Umbilical cord (tissue), 1 donor: ENCODE measurements at regions not wholly inside any gene's neighbourhood (a gene's known extent, or its start where the extent isn't known, plus 50 kb on each side); places are given as distances from the start of the nearest gene placed in this dataset.
"Not testable (repeated sequence)": the region's sequence is repeated elsewhere in the genome, so short reads cannot be mapped to it uniquely, and the experiment has no call there.

Experiments used
- DNase-seq: peaks from one replicate; pipeline ENCODE4 v3.0.0-alpha.2; 2015; ENCODE audit warnings: low spot score

- DNase-seq, result no peak
Measured at GRCh38 chr12:63508543-63508942, 159.8 kb downstream of the DPY19L2 start.

GRCh38 chr12:63499567-63499966 lies 168.7 kb downstream of the DPY19L2 start:
- no peak for DNase-seq

GRCh38 chr12:63498239-63498638 lies 170.1 kb downstream of the DPY19L2 start:
- DNase-seq, result no peak

GRCh38 chr12:63496654-63497053 lies 171.6 kb downstream of the DPY19L2 start:
- DNase-seq, result no peak

GRCh38 chr12:63495974-63496373 lies 172.3 kb downstream of the DPY19L2 start:
- DNase-seq, result no peak

GRCh38 chr12:63493357-63493756 lies 174.9 kb downstream of the DPY19L2 start:
- not testable (repeated sequence) for DNase-seq

- DNase-seq, result no peak
Measured at GRCh38 chr12:63480186-63480585, 188.1 kb downstream of the DPY19L2 start.

- no peak for DNase-seq
Measured at GRCh38 chr12:63470161-63470560, 198.1 kb downstream of the DPY19L2 start.

GRCh38 chr12:63467951-63468350 lies 200.3 kb downstream of the DPY19L2 start:
- DNase-seq, result no peak

GRCh38 chr12:63457857-63458256 lies 210.4 kb downstream of the DPY19L2 start:
- no peak for DNase-seq

- no peak for DNase-seq
Measured at GRCh38 chr12:63457428-63457827, 210.9 kb downstream of the DPY19L2 start.

- no peak for DNase-seq
Measured at GRCh38 chr12:63450816-63451215, 217.5 kb downstream of the DPY19L2 start.

- DNase-seq, result no peak
Measured at GRCh38 chr12:63450334-63450733, 218.0 kb downstream of the DPY19L2 start.

GRCh38 chr12:63445224-63445880 lies 222.9 kb downstream of the DPY19L2 start:
- no peak for DNase-seq

- no peak for DNase-seq
Measured at GRCh38 chr12:63440048-63440447, 228.2 kb downstream of the DPY19L2 start.

GRCh38 chr12:63434384-63434783 lies 233.9 kb downstream of the DPY19L2 start:
- DNase-seq, result not testable (repeated sequence)

GRCh38 chr12:63427969-63428368 lies 240.3 kb downstream of the DPY19L2 start:
- DNase-seq, result not testable (repeated sequence)

GRCh38 chr12:63427029-63427428 lies 241.3 kb downstream of the DPY19L2 start:
- not testable (repeated sequence) for DNase-seq

GRCh38 chr12:63424671-63425070 lies 243.6 kb downstream of the DPY19L2 start:
- no peak for DNase-seq

GRCh38 chr12:63423839-63424238 lies 244.5 kb downstream of the DPY19L2 start:
- DNase-seq, result no peak

GRCh38 chr12:63420206-63420644 lies 248.1 kb downstream of the DPY19L2 start:
- no peak for DNase-seq

- no peak for DNase-seq
Measured at GRCh38 chr12:63419154-63419553, 249.1 kb downstream of the DPY19L2 start.

- no peak for DNase-seq
Measured at GRCh38 chr12:63416788-63417187, 251.5 kb downstream of the DPY19L2 start.

GRCh38 chr12:63415357-63415756 lies 252.9 kb downstream of the DPY19L2 start:
- no peak for DNase-seq
